Neural cell (in vitro differentiated cells): ENCODE measurements at regions not wholly inside any gene's neighbourhood (a gene's known extent, or its start where the extent isn't known, plus 50 kb on each side); places are given as distances from the start of the nearest gene placed in this dataset.

Experiments
- H2AFZ ChIP-seq: fragments of 200-600, 300-800 bp; sonication (generic), shearing (Covaris generic); 2 replicates; pipeline ENCODE4 v1.6.0; 2014; ENCODE audit warnings: low read depth, mild to moderate bottlenecking, antibody characterized with exemption, low read length, moderate library complexity
- H3F3A ChIP-seq: fragments of 200-600 bp; shearing (Covaris generic); 2 replicates; pipeline ENCODE4 v1.6.1; 2016; ENCODE audit warnings: mild to moderate bottlenecking, moderate library complexity, mixed read lengths, antibody characterized with exemption, low read length; ENCODE audit not compliant: insufficient read depth, poor library complexity, severe bottlenecking
- H3K27ac ChIP-seq: fragments of 200-600, 300-800 bp; sonication (generic), shearing (Covaris generic); 2 replicates; pipeline ENCODE4 v1.5.1; 2014; ENCODE audit warnings: mild to moderate bottlenecking, low read length, moderate library complexity
- H3K27me3 ChIP-seq: fragments of 300-800, 200-600 bp; sonication (generic), shearing (Covaris generic); 2 replicates; pipeline ENCODE4 v1.6.0; 2014; ENCODE audit warnings: mild to moderate bottlenecking, low read depth, low read length, moderate library complexity; ENCODE audit not compliant: insufficient read depth
- H3K36me3 ChIP-seq: fragments of 300-800, 200-600 bp; sonication (generic), shearing (Covaris generic); 2 replicates; pipeline ENCODE4 v1.5.1; 2014; ENCODE audit warnings: mild to moderate bottlenecking, antibody characterized with exemption, low read length, moderate library complexity; ENCODE audit not compliant: insufficient read depth
- H3K4me2 ChIP-seq: fragments of 300-800, 200-600 bp; sonication (generic), shearing (Covaris generic); 2 replicates; pipeline ENCODE4 v1.6.0; 2014; ENCODE audit warnings: mild to moderate bottlenecking, low read length
- H3K4me3 ChIP-seq: fragments of 300-800, 200-600 bp; sonication (generic), shearing (Covaris generic); 2 replicates; pipeline ENCODE4 v1.5.1; 2014; ENCODE audit warnings: mild to moderate bottlenecking, low read length, moderate library complexity
- H3K79me2 ChIP-seq: fragments of 200-600 bp; shearing (Covaris generic); replicated peaks from 2 replicates; pipeline ENCODE4 v1.6.0; 2014; ENCODE audit warnings: mild to moderate bottlenecking, low read length, moderate library complexity; ENCODE audit not compliant: insufficient read depth
- H3K9ac ChIP-seq: fragments of 300-800, 200-600 bp; sonication (generic), shearing (Covaris generic); 2 replicates; pipeline ENCODE4 v1.6.1; 2016; ENCODE audit warnings: mild to moderate bottlenecking, low read length, mixed read lengths
- H3K9me2 ChIP-seq: fragments of 200-600 bp; shearing (Covaris generic); 2 replicates; pipeline ENCODE4 v1.6.1; 2016; ENCODE audit warnings: mild to moderate bottlenecking, low read length, mixed read lengths; ENCODE audit not compliant: insufficient read depth
- H3K9me3 ChIP-seq: fragments of 200-600, 300-800 bp; sonication (generic), shearing (Covaris generic); 2 replicates; pipeline ENCODE4 v1.6.1; 2016; ENCODE audit warnings: mild to moderate bottlenecking, mixed run types, low read length, moderate library complexity, mixed read lengths
- H4K20me1 ChIP-seq: fragments of 200-600 bp; shearing (Covaris generic); 2 replicates; pipeline ENCODE4 v1.6.1; 2016; ENCODE audit warnings: mild to moderate bottlenecking, mixed run types; ENCODE audit not compliant: insufficient read depth
- EP300 ChIP-seq: fragments of 450-650 bp; conservative IDR thresholded peaks from 2 replicates; pipeline ENCODE4 v1.6.1; 2014; ENCODE audit warnings: antibody characterized with exemption, mild to moderate bottlenecking, moderate library complexity; ENCODE audit not compliant: poor library complexity, severe bottlenecking
- EZH2 ChIP-seq: fragments of 200-600, 300-800 bp; shearing (Covaris generic), sonication (generic); IDR thresholded peaks from 2 replicates; pipeline ENCODE4 v1.6.1; 2014; ENCODE audit warnings: antibody characterized with exemption, low read length, borderline replicate concordance, mild to moderate bottlenecking; ENCODE audit not compliant: insufficient read depth, poor library complexity, severe bottlenecking
- MXI1 ChIP-seq: fragments of 450-650 bp; conservative IDR thresholded peaks from 2 replicates; pipeline ENCODE4 v1.6.1; 2014; ENCODE audit warnings: antibody characterized with exemption, mild to moderate bottlenecking; ENCODE audit not compliant: poor library complexity, severe bottlenecking
- POLR2AphosphoS5 ChIP-seq: IDR thresholded peaks from 2 replicates; pipeline ENCODE4 v1.6.1; 2012
- RAD21 ChIP-seq: fragments of 450-650 bp; conservative IDR thresholded peaks from 2 replicates; pipeline ENCODE4 v1.6.1; 2014; ENCODE audit warnings: antibody characterized with exemption, mild to moderate bottlenecking, moderate library complexity
- SMC3 ChIP-seq: fragments of 450-650 bp; conservative IDR thresholded peaks from 2 replicates; pipeline ENCODE4 v1.6.1; 2014; ENCODE audit warnings: antibody characterized with exemption, mild to moderate bottlenecking, moderate library complexity; ENCODE audit not compliant: poor library complexity
- TAF1 ChIP-seq: IDR thresholded peaks from 2 replicates; pipeline ENCODE4 v1.6.1; 2012; ENCODE audit warnings: low read depth
- TF ChIP-seq, protein P1 (sequence below): IDR thresholded peaks from 2 replicates; pipeline ENCODE4 v1.6.1; 2012; ENCODE audit warnings: borderline replicate concordance
- TF ChIP-seq, protein P2 (sequence below): fragments of 450-650 bp; IDR thresholded peaks from 2 replicates; pipeline ENCODE4 v1.5.1; 2014; ENCODE audit warnings: antibody characterized with exemption, mild to moderate bottlenecking, moderate library complexity; ENCODE audit not compliant: poor library complexity, severe bottlenecking

DNA sequence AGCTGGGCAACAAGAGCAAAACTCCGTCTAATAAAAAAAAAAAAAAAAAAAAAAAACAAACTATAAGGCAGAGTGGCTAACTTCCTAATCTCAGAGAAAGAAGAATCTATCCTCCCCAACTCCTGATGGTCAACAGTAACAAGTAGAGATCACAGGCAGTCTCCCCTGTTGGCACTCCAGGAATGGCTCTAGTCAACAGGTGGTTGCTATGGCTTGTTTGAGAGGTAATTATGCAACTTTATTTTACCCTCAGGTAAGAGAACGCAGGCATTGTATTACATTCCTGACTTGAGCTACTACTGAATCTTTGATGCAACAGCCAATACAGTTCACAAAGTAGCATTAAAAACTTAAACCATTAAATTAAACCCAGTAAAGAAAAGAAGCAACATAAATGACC lies 180.3 kb downstream of the DICER1 start:
- no peaks in the 10 kb centered on the region for H3K36me3 ChIP-seq
- H3K4me3 ChIP-seq = no peak overlapping the region
- TF ChIP-seq, protein P1, sequence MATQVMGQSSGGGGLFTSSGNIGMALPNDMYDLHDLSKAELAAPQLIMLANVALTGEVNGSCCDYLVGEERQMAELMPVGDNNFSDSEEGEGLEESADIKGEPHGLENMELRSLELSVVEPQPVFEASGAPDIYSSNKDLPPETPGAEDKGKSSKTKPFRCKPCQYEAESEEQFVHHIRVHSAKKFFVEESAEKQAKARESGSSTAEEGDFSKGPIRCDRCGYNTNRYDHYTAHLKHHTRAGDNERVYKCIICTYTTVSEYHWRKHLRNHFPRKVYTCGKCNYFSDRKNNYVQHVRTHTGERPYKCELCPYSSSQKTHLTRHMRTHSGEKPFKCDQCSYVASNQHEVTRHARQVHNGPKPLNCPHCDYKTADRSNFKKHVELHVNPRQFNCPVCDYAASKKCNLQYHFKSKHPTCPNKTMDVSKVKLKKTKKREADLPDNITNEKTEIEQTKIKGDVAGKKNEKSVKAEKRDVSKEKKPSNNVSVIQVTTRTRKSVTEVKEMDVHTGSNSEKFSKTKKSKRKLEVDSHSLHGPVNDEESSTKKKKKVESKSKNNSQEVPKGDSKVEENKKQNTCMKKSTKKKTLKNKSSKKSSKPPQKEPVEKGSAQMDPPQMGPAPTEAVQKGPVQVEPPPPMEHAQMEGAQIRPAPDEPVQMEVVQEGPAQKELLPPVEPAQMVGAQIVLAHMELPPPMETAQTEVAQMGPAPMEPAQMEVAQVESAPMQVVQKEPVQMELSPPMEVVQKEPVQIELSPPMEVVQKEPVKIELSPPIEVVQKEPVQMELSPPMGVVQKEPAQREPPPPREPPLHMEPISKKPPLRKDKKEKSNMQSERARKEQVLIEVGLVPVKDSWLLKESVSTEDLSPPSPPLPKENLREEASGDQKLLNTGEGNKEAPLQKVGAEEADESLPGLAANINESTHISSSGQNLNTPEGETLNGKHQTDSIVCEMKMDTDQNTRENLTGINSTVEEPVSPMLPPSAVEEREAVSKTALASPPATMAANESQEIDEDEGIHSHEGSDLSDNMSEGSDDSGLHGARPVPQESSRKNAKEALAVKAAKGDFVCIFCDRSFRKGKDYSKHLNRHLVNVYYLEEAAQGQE = no peak
- no peak for TF ChIP-seq RAD21
- TF ChIP-seq TAF1 = no peak
- TF ChIP-seq SMC3 = no peak
- no peak for TF ChIP-seq MXI1
- no peaks in the 10 kb centered on the region for H3K9me3 ChIP-seq
- H4K20me1 ChIP-seq = no peaks in the 10 kb centered on the region
- H3K79me2 ChIP-seq = no peaks in the 10 kb centered on the region
- no peak overlapping the region for H3K27ac ChIP-seq
- no peaks in the 10 kb centered on the region for H3K9me2 ChIP-seq
- H3K4me2 ChIP-seq = no peak overlapping the region
- H2AFZ ChIP-seq = no peak overlapping the region
- H3K27me3 ChIP-seq = no peaks in the 10 kb centered on the region
- H3F3A ChIP-seq = no peaks in the 10 kb centered on the region
- H3K9ac ChIP-seq = no peak overlapping the region

DNA sequence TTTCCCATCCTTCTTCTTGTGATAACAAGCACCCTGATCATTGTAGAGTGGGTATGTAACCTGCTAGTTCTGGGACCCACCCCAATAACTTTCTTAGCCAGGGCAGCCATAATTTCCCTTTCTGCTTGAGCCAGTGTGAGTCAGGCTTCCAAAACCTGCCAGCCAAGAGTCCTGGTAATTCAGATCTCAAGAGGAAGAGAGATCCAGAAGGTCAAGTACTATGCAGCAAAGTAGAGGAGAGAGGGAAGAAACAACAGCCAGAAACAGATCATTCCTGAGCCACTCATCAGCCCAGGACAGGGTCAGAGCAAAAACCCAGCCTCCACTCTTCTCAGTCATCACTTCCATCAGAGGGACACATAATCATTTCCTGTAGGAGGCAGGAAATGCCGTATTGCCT lies 182.0 kb downstream of the DICER1 start:
- no peaks in the 10 kb centered on the region for H3K9me2 ChIP-seq

DNA sequence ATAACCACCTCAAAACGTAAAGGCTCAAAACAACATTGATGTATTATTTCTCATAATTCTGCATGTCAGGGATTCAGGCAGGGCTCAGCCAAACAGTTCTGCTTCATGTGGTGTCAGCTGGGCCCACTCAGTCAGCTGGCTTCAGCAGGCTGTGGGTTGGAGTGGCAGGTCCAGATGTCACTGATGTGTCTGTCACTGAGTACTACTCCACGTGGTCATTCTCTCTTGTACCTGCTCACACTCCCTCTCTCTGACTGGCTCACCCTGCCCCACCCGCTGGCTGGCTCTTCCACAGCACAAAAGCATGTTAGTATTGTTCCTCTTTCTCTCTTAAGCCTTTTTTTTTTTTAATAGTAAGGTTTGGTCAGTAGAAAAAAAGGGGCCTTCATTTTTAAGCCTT lies 182.4 kb downstream of the DICER1 start:
- Histone ChIP-seq H3K27ac (no peak overlapping the region), H4K20me1 (no peaks in the 10 kb centered on the region), H3K4me2 (no peak overlapping the region), H3K9me2 (no peaks in the 10 kb centered on the region), H3K27me3 (no peaks in the 10 kb centered on the region), H3K79me2 (no peaks in the 10 kb centered on the region), H3K36me3 (no peaks in the 10 kb centered on the region), H3F3A (no peaks in the 10 kb centered on the region), H3K9ac (no peak overlapping the region), H2AFZ (no peak overlapping the region), H3K4me3 (no peak overlapping the region), H3K9me3 (no peaks in the 10 kb centered on the region)
- no peak for TF ChIP-seq EZH2
- no peak for TF ChIP-seq SMC3
- TF ChIP-seq, protein P2, sequence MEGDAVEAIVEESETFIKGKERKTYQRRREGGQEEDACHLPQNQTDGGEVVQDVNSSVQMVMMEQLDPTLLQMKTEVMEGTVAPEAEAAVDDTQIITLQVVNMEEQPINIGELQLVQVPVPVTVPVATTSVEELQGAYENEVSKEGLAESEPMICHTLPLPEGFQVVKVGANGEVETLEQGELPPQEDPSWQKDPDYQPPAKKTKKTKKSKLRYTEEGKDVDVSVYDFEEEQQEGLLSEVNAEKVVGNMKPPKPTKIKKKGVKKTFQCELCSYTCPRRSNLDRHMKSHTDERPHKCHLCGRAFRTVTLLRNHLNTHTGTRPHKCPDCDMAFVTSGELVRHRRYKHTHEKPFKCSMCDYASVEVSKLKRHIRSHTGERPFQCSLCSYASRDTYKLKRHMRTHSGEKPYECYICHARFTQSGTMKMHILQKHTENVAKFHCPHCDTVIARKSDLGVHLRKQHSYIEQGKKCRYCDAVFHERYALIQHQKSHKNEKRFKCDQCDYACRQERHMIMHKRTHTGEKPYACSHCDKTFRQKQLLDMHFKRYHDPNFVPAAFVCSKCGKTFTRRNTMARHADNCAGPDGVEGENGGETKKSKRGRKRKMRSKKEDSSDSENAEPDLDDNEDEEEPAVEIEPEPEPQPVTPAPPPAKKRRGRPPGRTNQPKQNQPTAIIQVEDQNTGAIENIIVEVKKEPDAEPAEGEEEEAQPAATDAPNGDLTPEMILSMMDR = no peak
- TF ChIP-seq RAD21 = no peak
- no peak for TF ChIP-seq EP300
- no peak for TF ChIP-seq MXI1
- no peak for TF ChIP-seq POLR2AphosphoS5
- TF ChIP-seq TAF1 = no peak
- TF ChIP-seq, protein P1 = no peak

More for the DNA sequence above, 182.0 kb downstream of the DICER1 start:
- Histone ChIP-seq H3K4me2 (no peak overlapping the region), H3K27ac (no peak overlapping the region), H3K79me2 (no peaks in the 10 kb centered on the region), H3K9ac (no peak overlapping the region), H3K36me3 (no peaks in the 10 kb centered on the region), H3K9me3 (no peaks in the 10 kb centered on the region), H3K4me3 (no peak overlapping the region), H4K20me1 (no peaks in the 10 kb centered on the region), H3F3A (no peaks in the 10 kb centered on the region), H2AFZ (no peak overlapping the region), H3K27me3 (no peaks in the 10 kb centered on the region)
- TF ChIP-seq SMC3 (no peak), RAD21 (no peak)
- TF ChIP-seq, protein P2 = no peak
